ENCODE measurements at regions not wholly inside any gene's neighbourhood (a gene's known extent, or its start where the extent isn't known, plus 50 kb on each side); places are given as distances from the start of the nearest gene placed in this dataset.

DNA sequence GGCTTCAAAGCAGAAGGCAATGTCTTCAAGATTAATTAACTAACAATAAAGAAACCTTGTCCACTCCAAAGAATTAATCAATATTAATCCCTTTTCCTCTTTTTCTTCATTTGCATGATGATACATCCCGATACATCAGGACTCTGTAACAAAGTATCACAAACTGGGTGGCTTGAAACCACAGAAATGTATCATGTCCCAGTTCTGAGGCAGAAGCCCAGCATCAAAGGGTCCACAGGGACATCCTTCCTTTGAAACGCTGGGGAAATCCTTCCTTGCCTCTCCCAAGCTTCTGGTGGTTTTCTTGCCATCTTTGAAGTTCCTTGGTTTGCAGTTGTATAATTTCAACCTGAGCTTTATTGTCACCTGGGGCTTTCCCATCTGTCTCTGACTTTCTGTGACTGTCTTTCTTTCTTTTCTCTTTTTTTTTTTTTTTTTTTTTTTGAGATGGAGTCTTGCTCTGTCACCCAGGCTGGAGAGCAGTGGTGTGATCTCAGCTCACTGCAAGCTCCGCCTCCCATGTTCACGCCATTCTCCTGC lies 210.2 kb upstream of the ADARB2 start:
- TF ChIP-seq EZH2 (IDR thresholded peaks at IDR 0.05; ENCODE audit: borderline replicate concordance) (no peak), EZH2phosphoT487 (IDR thresholded peaks at IDR 0.05; ENCODE audit: low read depth, severe bottlenecking, unreplicated experiment) (no peak)
